Activated naive CD4-positive, alpha-beta T cell treated with anti-CD3 and anti-CD28 coated beads, Interleukin-2, amount 50 U/mL, for 16 hours (primary cell): ENCODE measurements at regions not wholly inside any gene's neighbourhood (a gene's known extent, or its start where the extent isn't known, plus 50 kb on each side); places are given as distances from the start of the nearest gene placed in this dataset.
"Not testable (repeated sequence)": the region's sequence is repeated elsewhere in the genome, so short reads cannot be mapped to it uniquely, and the experiment has no call there.

ENCODE experiments used
- DNase-seq: peaks from one replicate; pipeline ENCODE4 v3.0.0-alpha.2; 2020

GRCh38 chr1:166307261-166308188, 140.7 kb upstream of the FAM78B start:
- no peak for DNase-seq

- not testable (repeated sequence) for DNase-seq
These were observed 149.5 kb upstream of the FAM78B start for GRCh38 chr1:166316306-166316705.

GRCh38 chr1:166322470-166322869, 155.7 kb upstream of the FAM78B start:
- DNase-seq, result no peak

- no peak for DNase-seq
These were observed 161.1 kb upstream of the FAM78B start for GRCh38 chr1:166327886-166328285.

GRCh38 chr1:166328956-166329355, 162.2 kb upstream of the FAM78B start:
- DNase-seq, result no peak

GRCh38 chr1:166330096-166330495, 163.3 kb upstream of the FAM78B start:
- no peak for DNase-seq

- no peak for DNase-seq
These were observed 171.3 kb upstream of the FAM78B start for GRCh38 chr1:166338105-166338504.

- DNase-seq, result no peak
These were observed 173.9 kb upstream of the FAM78B start for GRCh38 chr1:166340709-166341108.

GRCh38 chr1:166343276-166343675, 176.5 kb upstream of the FAM78B start:
- DNase-seq, result no peak

GRCh38 chr1:166350490-166350889, 183.7 kb upstream of the FAM78B start:
- DNase-seq, result no peak

- DNase-seq, result no peak
These were observed 184.9 kb upstream of the FAM78B start for GRCh38 chr1:166351676-166352075.

GRCh38 chr1:166353213-166353612, 186.4 kb upstream of the FAM78B start:
- DNase-seq, result no peak

GRCh38 chr1:166354406-166354805, 187.6 kb upstream of the FAM78B start:
- DNase-seq, result no peak

- DNase-seq, result no peak
These were observed 198.3 kb upstream of the FAM78B start for GRCh38 chr1:166365081-166365480.

- no peak for DNase-seq
These were observed 201.2 kb upstream of the FAM78B start for GRCh38 chr1:166368030-166368429.

- DNase-seq, result no peak
These were observed 211.1 kb upstream of the FAM78B start for GRCh38 chr1:166377896-166378295.

GRCh38 chr1:166378805-166379204, 212.0 kb upstream of the FAM78B start:
- no peak for DNase-seq

- DNase-seq, result no peak
These were observed 212.6 kb upstream of the FAM78B start for GRCh38 chr1:166379447-166379846.

GRCh38 chr1:166383137-166383536, 216.3 kb upstream of the FAM78B start:
- no peak for DNase-seq

- DNase-seq, result no peak
These were observed 217.0 kb upstream of the FAM78B start for GRCh38 chr1:166383635-166384346.

- DNase-seq, result no peak
These were observed 218.1 kb upstream of the FAM78B start for GRCh38 chr1:166384948-166385347.

- no peak for DNase-seq
These were observed 223.7 kb upstream of the FAM78B start for GRCh38 chr1:166390366-166391033.

GRCh38 chr1:166391279-166392066, 224.7 kb upstream of the FAM78B start:
- no peak for DNase-seq
